GM12874 (cell line): ENCODE measurements at regions not wholly inside any gene's neighbourhood (a gene's known extent, or its start where the extent isn't known, plus 50 kb on each side); places are given as distances from the start of the nearest gene placed in this dataset.

ENCODE experiments used
- TF ChIP-seq, protein P1 (sequence below): IDR thresholded peaks from 2 replicates; pipeline ENCODE4 v1.5.1; 2011; ENCODE audit warnings: low read depth, mild to moderate bottlenecking, control low read depth, low read length, moderate library complexity; ENCODE audit not compliant: insufficient read depth

DNA sequence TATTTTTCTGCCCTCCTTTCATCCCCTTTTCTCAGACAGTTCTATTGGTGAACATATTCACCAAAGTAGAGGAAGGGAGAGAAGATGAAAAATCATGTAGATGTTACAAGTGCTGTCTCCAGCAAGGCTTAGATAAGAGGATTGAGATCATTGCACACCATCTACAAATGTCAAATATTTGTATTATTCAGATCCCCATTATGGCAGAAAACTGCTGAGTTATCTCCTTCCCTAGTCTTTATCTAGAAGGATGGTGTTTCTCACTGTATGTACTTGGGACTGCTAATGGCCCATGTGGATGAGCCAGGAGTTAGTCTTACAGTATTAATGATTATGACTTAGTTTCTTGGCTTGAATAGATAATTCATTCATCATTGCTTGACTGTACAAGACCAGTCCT, 147.2 kb upstream of the EEPD1 start:
- TF ChIP-seq, protein P1, sequence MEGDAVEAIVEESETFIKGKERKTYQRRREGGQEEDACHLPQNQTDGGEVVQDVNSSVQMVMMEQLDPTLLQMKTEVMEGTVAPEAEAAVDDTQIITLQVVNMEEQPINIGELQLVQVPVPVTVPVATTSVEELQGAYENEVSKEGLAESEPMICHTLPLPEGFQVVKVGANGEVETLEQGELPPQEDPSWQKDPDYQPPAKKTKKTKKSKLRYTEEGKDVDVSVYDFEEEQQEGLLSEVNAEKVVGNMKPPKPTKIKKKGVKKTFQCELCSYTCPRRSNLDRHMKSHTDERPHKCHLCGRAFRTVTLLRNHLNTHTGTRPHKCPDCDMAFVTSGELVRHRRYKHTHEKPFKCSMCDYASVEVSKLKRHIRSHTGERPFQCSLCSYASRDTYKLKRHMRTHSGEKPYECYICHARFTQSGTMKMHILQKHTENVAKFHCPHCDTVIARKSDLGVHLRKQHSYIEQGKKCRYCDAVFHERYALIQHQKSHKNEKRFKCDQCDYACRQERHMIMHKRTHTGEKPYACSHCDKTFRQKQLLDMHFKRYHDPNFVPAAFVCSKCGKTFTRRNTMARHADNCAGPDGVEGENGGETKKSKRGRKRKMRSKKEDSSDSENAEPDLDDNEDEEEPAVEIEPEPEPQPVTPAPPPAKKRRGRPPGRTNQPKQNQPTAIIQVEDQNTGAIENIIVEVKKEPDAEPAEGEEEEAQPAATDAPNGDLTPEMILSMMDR: no peak

DNA sequence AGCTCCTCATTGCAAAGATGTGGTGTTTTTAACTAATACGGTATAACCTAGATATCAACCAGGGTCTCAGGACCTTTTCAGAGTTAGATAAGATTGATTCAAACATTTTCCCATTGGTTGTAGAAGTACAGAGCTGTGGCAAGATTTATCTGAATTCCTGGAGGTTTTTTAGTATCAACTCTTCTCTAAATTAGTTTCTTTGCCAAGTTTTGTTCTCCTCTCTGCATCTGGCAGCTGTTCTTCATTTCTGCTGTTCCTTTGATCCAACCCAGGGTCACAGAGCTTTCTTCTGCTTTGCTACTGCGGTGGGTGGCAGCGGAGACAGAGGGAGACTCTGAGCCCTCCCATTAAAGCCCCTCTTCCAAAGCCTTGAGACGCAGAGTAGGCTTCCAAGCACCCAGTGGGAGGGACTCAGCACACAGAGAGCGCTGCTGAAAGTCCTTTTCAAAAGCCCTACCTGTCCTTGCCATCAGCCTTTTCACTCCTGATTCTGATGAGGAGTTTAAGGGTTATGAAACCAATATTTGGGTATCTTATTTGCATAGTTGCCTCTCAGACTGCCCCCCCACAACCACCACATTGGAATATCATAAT, 146.3 kb upstream of the EEPD1 start:
- TF ChIP-seq, protein P1: no peak

DNA sequence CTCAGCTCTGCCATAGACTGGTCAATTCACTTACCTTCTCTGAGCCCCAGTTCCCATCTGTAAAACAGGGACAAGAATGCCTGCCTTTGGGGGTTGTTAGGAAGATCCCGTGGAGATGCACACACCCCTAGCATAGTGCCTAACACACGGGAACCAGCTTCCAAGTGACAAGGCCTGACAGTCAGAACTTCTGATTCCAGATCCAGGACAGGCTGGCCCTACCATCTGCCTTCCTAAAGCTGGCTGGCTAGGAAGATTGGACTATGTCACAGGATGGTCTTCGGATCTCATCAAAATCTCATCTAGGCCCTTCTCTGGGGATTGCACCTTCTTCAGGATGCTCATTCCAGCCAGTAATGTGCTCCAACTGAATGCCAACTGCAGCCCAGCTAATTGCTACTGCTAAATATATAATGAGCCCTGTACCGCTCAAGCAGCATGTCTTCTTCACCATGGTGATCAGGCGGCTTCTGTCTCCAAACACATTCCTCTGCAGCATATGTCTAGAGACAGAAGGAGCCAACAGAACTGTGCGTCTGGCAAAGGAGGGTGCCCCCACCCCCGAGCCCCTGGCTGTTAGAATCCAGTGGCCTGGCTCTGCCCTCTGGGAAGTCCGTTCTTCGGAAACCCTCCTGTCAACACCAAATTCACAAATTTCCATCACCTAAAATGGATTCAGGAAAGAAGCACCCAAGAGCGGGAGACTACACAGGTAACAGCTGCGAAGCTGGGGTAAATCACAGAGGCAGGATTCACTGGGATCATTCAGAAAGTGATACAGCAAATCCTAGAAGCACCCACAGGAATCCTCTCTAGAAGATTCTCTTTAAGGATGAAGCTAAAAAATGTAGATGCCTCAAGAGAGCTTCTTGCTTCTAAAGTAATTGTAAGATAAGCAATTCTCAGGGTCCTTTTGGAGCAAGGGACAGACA, 142.1 kb upstream of the EEPD1 start:
- TF ChIP-seq, protein P1: no peak

DNA sequence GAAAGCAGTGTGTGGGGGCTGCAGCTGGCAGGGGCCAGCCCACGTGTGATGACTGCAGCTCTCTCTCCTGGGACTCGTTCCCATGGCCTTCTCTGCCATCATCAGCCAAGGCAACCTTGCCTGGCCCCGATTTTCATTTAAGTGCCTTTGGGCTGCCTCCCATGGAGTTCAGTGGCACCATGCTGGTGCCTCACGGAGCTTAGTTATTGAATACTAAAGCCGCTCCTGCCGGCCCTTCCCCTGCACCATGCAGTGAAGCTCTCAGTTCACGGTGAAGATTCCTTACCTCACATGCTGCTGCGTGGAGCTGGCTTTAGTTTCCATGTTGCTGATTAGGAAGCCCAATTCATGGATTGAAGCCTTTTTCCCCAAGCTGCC, 141.5 kb upstream of the EEPD1 start:
- TF ChIP-seq, protein P1: no peak

DNA sequence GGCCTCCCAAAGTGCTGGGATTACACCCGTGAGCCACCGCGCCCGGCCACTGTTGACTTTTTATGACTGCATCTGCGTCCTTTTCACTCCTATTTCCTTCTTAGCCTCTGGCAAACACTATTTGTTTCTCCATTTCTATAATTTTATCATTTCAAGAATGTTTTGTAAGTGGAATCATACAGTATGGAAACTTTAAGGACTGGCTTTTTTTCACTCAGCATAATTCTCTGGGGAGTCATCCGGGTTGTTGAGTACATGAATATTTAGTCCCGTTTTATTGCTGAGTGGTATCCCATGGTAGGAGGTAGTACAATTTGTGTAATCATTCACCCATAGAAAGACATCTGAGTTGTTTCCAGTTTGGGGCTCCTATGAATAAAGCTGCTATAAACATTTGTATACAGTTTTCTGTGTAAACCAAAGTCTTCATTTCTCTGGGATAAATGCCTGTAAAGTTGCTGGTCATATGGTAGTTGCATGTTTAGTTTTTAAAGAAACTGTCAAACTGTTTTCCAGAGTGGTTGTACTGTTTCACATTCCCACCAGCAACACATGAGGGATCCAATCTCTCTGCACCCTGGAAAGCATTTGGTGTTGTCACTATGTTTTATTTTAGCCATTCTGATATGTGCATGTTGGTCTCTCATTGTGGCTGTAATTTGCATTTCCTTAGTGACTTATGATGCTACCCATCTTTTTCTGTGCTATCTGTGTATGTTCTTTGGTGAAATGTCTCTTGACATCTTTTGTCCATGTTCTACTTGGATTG, 139.6 kb upstream of the EEPD1 start:
- TF ChIP-seq, protein P1: no peak

DNA sequence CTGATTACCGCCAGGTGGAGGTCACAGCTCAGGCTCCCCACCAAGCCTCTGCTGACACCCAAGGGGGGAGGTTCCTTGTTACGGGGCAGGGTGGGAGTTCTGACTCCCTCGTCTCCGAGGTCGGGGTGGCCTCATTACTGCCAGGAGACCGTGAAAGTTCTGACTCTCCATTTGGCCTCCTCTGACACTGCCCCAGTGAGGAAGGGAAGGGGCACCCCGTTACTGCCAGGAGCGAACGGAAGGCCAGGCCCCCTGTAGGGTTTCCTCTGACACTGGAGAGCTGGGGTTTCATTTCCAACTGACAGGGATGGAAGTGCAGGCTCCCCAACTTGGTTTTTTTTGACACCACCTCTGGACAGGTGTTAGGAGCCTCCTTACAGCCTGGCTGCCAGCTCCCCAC, 138.1 kb upstream of the EEPD1 start:
- TF ChIP-seq, protein P1: no peak

DNA sequence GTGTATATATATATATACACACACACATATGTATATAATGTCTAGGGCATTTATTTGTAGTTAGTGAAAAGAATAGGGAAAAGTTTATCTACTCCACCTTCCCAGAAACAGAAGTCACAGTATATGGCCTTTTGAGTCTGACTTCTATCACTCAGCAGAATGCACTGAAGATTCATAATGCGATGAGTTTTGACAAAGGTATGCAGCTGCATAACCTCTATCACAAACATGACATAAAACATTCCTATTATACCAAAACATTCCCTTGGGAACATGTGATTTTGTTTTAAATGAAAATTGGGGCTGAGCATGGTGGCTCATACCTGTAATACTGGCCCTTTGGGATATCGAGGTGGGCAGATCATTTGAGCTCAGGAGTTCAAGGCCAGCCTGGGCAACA, 137.3 kb upstream of the EEPD1 start:
- TF ChIP-seq, protein P1: no peak
